Dedifferentiated amniotic fluid mesenchymal stem cell (primary cell): ENCODE measurements at regions not wholly inside any gene's neighbourhood (a gene's known extent, or its start where the extent isn't known, plus 50 kb on each side); places are given as distances from the start of the nearest gene placed in this dataset.
"Not testable (repeated sequence)": the region's sequence is repeated elsewhere in the genome, so short reads cannot be mapped to it uniquely, and the experiment has no call there.

Experiments used
- DNase-seq: peaks from one replicate; pipeline ENCODE4 v3.0.0-alpha.2; 2016; ENCODE audit errors: extremely low spot score

DNA sequence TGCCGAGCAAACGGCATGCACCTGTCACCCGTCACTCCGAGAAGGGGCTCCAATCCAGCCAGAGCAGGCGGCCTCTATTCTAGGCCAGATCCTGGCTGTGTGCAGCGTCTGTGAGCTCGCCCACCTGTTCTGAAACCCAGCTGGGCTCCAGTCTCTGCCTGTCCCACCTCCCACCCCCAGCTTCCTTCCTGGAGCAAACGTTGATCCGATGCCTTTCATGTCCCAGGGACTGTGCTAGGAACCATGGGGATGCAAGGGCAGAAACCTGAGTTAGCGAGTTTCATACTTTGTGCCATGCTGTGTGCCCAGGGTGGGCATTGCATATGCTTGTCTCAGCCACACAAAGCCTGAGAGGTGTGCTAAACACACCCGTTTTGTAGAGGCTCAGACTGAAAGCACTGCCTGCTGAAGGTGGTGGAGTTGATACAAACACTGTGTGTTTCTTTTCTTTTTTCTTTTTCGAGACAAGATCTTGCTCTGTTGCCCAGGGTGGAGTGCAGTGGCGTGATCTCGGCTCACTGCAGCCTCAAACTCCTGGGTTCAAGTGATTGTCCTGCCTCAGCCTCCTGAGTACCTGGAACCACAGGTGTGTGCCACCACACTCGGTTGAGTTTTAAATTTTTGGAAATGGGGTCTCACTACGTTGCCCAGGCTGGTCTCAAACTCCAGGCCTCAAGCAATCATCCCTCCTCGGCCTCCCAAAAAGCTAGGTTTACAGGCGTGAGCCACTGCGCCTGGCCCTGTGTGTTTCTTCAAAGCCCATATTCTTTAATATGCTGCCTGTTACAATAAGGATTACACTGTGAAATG lies 84.1 kb upstream of the MED13L start:
- DNase-seq: no peak

DNA sequence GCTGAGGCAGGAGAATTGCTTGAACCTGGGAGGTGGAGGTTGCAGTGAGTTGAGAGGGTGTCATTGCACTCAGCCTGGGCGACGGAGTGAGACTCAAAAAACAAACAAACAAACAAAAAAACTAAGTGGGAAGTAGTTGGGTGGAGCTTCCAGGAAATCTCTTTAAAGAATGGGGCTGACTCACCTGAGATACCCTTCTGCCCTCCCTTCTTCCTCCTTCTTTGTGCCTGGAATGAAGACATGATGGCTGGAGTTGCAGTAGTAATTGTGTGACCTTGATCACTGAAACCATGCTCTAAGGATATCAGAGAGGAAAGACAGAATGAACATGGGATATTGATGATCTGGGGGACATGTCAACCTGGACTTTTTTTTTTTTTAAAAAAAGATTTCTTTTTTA lies 87.6 kb upstream of the MED13L start:
- no peak for DNase-seq

DNA sequence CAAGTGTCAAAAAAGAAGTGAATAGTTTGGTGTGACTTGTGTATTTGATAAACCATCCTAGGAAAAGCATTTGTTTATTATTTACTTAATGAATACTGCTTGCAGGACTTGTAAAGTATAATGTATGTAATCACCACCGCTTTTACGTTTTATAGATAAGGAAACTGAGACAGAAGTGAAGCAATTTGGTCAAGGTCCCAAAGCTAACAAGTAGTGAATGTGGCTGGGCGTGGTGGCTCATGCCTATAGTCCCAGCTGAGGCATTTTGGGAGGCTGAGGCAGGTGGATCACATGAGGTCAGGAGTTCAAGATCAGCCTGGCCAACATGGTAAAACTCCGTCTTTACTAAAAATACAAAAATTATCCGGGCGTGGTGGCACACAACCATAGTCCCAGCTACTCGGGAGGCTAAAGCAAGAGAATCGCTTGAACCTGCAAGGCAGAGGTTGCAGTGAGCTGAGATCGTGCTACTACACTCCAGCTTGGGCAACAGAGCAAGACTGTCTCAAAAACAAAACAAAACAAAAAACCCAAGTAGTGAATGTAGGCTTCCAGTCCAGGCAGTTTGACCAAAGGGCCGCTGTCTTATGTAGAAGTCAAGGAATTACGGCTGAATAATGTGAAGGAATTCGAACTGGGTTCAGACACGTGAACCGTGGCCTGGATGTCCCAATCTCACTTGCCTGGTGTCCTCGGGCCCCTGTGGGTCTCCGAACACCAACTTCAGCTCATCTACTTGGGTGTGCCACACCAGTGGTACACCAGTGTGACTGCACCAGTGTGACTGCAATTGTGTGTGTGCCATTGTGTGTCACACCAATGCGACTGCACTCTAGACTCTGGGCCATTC lies 88.3 kb upstream of the MED13L start:
- DNase-seq: no peak

DNA sequence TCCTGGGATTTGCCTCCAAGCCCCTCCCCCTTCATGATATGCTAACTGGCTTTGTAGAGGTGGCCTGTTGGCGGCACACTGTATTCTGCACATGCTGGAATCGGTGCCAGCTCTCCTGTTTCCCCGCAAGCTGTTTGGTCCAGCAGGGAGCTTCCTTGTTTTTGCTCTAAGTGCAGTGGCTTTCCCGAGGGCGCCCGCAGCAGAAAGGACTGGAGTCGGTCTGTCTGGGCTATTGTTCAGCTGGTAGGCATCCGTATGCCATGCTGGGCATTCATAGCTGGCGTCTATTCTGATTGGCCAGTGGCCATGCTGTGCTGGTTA lies 88.9 kb upstream of the MED13L start:
- DNase-seq: no peak

DNA sequence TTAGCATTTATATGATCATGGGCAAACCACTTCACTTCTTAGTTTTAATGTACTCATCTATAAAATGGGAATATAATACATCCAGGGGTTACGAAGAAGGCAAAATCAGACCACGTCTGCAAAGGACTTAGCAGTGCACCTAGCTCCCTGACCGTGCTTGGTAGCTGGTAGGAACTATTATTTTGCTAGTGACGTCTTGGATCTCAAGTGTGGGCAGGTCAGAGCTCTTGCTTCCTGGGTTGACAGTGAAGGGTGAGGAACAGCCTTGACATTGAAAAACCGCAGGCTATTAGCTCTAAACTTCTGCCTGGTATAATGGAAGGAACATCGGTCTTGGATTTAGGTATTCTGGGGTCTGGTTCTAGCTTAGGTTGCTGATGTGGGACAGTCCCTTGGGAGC lies 89.3 kb upstream of the MED13L start:
- no peak for DNase-seq

DNA sequence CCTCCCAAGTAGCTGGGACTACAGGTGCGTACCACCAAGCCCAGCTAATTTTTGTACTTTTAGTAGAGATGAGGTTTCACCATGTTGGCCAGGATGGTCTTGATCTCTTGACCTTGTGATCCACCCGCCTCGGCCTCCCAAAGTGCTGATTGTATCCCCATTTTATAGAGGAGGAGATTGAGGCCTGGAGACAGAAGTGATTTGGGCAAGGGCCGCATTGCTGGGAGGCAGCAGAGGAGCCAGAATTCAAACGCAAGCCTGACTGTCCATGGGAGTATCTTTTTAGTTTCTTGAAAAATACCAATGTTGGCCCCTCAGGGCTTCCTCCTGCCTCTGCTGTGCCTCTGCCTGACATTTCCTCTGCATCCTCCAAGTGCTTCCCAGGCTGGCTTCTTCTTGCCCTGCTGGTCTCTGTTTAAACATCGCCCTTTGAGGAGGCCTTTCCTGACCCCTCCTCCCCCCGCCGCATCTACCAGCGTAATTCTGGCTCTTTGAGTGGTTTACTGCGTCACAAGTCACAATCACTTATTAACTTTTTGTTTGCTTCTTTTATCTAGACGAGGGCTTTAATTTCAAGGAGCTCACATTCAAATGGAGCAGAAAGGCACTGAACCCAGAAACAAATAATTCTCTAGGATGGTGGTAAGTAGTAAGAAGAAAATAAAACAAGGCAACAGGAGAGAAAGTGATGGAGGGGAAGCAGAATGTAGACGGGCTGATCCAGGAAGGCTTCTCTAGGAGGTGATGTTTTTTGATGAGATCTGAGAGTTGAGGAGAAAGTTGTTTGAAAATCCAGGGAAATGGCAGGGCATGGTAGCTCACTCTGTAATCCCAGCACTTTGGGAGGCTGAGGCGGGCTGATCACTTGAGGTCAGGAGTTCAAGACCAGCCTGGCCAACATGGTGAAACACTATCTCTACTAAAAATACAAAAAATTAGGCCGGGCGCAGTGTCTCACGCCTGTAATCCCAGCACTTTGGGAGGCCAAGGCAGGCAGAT lies 91.0 kb upstream of the MED13L start:
- no peak for DNase-seq

DNA sequence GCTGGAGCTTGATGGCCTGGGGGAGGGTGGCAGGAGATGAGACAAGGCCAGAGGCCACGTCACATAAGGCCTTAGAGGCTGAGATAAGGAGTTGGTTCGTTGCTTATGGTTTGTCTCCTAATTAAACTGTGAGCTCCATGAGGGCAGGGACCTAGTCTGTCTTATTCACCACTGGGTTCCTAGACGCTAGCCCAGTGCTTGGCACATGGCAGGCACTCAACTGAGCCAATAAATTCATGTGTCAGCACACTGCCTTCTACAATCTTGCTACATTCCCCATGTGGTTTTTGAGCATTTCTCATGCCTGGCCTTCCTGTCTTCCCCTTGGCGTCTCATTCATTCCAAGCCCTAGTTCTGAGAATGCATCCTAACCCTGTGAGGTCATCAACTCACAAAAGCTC lies 92.5 kb upstream of the MED13L start:
- no peak for DNase-seq

DNA sequence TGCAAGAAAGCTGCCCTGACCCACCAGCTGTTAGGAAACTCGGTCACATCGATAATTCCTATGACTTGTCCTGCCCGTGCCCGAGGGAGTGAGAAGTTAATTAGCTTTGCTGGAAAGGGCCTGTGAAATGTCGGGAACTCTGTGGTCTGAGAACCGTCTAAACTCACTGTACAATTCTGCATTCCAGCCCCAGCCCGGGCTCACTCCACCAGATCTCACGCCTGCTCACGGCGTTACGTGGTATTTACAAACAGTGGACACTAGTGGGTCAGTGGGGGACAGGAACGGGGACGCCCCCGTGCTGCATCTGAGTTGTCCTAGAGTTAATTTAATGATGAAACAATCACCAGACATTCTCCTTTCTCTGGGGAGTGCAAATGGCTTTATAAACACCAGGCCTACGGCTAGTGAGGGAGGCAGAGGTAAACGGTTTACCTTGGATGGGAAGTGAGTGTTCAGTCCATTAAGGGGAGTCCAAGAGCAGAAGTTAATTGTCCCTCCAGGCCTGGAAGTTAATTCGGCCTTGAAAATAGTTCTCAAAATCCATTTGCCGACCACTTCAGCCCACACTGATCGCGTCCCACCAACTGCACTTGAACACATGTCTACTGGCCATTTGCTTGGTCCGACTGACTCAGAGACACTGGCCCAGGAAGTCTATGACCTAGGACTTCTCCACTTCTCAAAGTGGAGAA lies 93.5 kb upstream of the MED13L start:
- no peak for DNase-seq

DNA sequence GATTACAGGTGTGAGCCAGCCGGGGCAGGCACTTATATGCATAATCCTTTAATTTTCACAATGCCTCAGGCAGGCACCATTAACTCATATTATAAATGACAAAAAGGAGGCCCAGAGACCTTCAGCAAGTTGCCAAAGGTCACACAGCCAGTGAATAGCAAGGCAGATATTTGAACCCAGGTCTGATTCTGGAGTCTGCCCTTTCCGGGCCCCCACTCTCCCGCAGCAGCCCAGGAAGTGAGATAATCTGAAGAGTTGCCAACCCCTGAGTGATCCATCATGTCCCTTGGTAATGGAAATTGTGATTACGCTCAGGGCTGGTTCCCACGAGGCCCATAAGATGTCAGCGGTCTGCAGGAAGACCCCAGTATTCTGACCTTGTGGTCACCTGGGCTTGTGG lies 95.3 kb upstream of the MED13L start:
- no peak for DNase-seq

DNA sequence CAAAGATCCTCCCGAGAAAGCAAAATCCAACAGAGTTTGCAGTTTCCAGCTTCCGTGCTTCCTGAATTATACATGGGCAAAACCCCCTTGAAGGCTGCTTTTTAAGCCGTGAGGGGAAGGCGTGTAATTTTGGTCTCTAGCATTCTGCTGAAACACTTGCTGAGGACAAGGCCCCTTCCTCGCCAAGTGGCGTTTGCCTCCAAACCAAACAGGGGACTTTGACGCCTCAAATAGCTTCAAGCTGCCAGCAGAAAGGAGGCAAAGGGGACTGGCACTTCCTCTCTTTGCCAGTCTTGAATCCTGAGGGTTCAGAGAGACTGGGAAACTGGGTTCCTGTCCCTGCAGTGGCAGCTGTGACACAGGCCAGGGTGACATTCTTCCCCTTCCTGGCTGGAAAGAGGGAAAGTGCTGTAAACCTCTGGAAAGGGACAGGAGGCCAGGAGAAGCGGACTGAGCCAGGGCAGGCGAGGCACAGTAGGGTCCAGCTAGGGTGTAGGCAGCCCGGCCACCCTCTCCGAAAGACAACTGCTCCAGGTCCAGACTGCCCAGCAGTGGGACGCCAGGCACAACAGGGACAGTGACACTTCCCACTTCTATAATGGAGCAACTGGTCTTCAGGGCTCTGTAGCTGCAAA lies 96.2 kb upstream of the MED13L start:
- no peak for DNase-seq

DNA sequence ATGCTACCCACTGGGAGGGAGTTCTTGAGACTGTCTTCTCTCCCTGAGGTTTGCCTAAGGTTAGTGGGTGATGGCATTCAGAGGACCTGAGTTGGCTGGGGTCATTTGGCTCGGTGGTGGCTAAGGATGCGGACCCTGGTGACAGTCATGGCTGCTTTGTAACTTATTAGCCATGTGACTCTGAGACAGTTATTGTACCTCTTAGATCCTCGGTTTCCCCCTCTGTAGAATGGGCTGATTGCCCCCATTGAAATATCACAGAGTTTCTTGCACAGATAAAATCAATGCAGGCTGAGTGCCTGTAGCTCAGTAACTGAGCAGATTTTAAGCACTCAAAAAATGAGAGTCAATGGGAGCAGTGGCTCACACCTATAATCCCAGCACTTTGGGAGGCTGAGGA lies 96.7 kb upstream of the MED13L start:
- no peak for DNase-seq

DNA sequence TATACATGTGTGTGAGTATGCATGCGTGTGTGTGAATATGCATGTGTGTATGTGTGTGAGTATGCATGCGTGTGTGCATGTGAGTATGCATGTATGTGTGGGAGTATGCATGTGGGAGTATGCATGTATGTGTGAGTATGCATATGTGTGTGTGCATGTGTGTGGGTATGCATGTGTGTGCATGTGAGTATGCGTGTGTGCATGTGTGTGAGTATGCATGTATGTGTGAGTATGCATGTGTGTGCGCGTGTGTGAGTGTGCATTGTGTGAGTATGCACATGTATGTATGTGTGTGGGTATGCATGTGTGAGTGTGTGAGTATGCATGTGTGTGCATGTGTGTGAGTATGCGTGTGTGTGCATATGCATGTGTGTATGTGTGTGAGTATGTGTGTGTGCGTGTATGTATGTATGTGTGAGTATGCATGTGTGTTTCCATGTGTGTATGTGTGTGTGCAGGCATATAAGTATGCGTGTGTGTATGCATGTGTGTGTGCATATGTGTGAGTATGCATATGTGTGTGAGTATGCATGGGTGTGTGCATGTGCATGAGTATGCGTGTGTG lies 97.9 kb upstream of the MED13L start:
- no peak for DNase-seq

DNA sequence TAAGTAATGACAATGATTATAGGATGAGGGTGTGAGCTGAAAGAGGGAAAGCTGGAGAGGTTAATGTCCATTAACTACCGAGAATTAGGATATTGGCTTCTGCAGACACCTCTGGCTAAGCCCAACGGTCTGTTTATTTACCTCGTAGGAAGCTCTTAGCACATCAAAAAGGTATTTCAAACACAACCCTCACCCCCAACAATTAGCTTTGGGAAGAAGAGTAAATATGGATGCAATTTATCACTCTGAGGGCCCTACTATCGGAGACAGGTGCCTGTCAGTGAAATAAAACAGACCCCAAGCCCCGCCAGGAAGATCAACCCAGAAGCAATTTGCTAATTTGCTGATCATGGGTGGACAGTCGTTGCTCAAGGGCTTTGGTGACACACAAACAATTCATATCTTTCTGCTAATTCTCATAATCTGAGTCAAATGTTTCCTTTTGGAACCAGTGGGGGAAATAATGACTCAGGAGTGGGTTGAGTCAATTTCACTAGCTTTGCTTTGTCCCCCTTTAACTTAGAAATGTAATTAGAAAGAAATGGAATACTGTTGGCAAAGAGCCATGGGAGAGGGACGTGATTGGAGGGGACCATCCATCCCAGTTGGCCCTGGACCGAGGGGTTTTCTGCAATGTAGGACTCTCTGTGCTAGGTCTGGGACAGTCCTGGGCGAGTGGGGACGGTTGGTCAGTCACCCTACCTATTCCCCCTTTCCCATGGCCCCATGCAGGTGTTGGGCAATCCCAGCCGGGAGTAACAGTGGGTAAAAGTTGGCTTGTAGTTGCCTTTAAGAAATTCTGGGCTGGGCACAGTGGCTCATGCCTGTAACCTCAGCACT lies 99.1 kb upstream of the MED13L start:
- DNase-seq: peak; percentile 32

DNA sequence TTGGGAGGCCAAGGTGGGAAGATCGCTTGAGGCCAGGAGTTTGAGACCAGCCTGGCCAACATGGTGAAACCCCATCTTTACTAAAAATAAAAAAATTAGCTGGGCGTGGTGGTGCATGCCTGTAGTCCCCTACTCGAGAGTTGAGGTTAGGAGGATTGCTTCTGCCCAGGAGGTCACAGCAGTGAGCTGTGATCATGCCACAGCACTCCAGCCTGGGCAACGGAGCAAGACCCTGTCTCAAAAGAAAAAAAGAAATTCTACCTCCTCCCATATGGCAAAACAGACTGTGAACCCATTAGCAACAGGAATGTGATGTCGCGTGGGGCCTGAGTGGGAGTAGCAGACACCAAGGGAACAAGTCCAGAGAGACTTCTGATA lies 99.7 kb upstream of the MED13L start:
- DNase-seq: not testable (repeated sequence)

DNA sequence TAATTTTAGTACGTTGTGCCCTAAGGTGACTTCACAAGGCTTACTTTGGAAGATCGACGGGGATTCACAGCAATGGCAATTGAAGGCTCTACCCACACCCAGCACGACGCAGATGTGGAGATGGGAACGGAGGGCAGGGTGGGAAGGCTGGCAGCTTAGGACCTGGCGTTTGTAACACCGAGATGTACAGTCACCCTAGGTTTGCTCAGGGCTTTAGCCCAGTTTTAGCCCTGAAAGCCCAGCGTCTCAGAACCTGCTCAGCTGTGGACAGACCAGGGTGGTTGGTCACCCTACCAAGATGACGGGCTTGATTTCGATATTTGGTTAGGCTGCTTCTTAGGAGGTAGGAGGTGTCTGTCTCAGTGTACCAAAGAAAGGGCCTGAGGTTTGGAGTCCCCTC lies 100.5 kb upstream of the MED13L start:
- no peak for DNase-seq

DNA sequence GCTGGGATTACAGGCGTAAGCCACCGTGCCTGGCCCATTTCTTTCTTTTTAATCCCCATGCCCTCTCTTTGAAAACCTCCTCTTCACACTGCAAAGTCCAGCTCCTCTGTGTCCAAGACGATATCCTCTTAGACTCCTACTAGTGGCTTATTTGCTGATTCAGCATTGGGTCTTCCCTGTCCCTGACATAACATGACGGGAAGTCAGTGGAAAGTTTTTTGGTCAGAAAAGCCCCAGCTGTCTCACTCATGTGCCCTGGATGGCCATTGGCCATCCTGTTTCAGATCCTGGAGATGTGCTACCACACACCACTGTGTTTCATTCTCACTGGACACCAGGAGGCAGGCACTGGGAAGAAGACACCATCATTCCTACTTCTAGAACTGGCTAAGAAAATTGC lies 102.6 kb upstream of the MED13L start:
- DNase-seq: no peak

DNA sequence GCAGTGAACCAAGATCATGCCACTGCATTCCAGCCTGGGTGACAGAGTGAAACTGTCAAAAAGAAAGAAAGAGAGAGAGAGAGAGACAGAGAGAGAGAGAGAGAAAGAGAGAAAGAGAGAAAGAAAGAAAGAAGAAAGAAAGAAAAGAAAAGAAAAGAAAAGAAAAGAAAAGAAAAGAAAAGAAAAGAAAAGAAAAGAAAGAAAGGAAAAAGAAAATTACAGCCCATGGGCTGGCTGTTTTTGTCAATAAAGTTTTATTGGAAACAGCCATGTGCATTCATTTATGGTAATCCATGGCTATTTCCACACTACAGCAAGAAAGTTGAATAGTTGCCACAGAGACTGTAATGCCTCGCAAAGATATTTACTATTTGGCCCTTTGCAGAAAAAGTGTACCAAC lies 103.2 kb upstream of the MED13L start:
- not testable (repeated sequence) for DNase-seq

DNA sequence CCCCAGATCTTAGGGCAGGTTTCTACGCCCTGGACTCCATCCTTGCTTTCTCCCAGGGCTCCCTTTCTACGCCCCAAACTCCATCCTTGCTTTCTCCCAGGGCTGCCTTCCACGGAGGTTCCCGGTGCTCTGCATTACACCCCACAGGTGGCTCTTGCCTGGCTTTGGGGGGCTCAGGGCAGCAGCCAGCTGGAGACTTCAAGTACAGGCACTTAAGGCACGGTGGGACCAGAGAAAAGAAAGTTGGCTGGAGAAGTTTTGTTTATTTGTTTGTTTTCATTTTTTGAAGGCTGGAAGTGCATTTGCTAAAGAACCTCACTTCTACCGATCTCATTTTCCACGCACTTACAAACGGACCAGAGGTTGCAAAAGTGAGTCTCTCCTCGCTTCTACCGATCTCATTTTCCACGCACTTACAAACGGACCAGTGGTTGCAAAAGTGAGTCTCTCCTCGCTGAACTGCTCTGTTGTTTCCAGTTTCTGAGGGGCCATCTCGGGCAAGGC lies 103.8 kb upstream of the MED13L start:
- DNase-seq: no peak
